Karpas-422 (cell line): ENCODE measurements at regions not wholly inside any gene's neighbourhood (a gene's known extent, or its start where the extent isn't known, plus 50 kb on each side); places are given as distances from the start of the nearest gene placed in this dataset.

Experiments
- DNase-seq: peaks from one replicate; pipeline ENCODE4 v3.0.0-alpha.2; 2015
- H2AFZ ChIP-seq: fragments of 200-600 bp; sonication (generic); 2 replicates; pipeline ENCODE4 v1.6.1; 2014; ENCODE audit warnings: antibody characterized with exemption, low read length, mixed read lengths
- H3K27ac ChIP-seq: fragments of 200-600 bp; sonication (generic); 2 replicates; pipeline ENCODE4 v1.5.1; 2014; ENCODE audit warnings: mild to moderate bottlenecking, low read length, moderate library complexity
- H3K27me3 ChIP-seq: fragments of 200-600 bp; sonication (generic); 2 replicates; pipeline ENCODE4 v1.6.1; 2014; ENCODE audit warnings: low read length, mixed read lengths
- H3K36me3 ChIP-seq: fragments of 200-600 bp; sonication (generic); 2 replicates; pipeline ENCODE4 v1.6.1; 2014; ENCODE audit warnings: low read length, mixed read lengths; ENCODE audit not compliant: insufficient read depth
- H3K4me1 ChIP-seq: fragments of 200-600 bp; sonication (generic); 2 replicates; pipeline ENCODE4 v1.6.1; 2014; ENCODE audit warnings: mild to moderate bottlenecking, low read length, mixed read lengths
- H3K4me2 ChIP-seq: fragments of 200-600 bp; sonication (generic); 2 replicates; pipeline ENCODE4 v1.6.1; 2014; ENCODE audit warnings: low read length, low read depth, mild to moderate bottlenecking; ENCODE audit not compliant: poor library complexity, severe bottlenecking
- H3K4me3 ChIP-seq: fragments of 200-600 bp; sonication (generic); 2 replicates; pipeline ENCODE4 v1.5.1; 2014; ENCODE audit warnings: mild to moderate bottlenecking, antibody characterized with exemption, low read length, mixed read lengths
- H3K79me2 ChIP-seq: fragments of 200-600 bp; sonication (generic); 2 replicates; pipeline ENCODE4 v1.6.1; 2014; ENCODE audit warnings: mild to moderate bottlenecking, low read length, mixed read lengths
- H3K9ac ChIP-seq: fragments of 200-600 bp; sonication (generic); 2 replicates; pipeline ENCODE4 v1.6.0; 2014; ENCODE audit warnings: low read length
- H3K9me2 ChIP-seq: fragments of 200-600 bp; sonication (generic), shearing (Covaris generic); replicated peaks from 2 replicates; pipeline ENCODE4 v1.6.0; 2014; ENCODE audit warnings: mild to moderate bottlenecking, low read length, moderate library complexity; ENCODE audit not compliant: insufficient read depth
- H3K9me3 ChIP-seq: fragments of 300-700, 200-600 bp; sonication (generic); 2 replicates; pipeline ENCODE4 v1.6.1; 2014; ENCODE audit warnings: low read length, mixed read lengths
- H4K20me1 ChIP-seq: fragments of 200-600 bp; sonication (generic); 2 replicates; pipeline ENCODE4 v1.6.1; 2014; ENCODE audit warnings: mild to moderate bottlenecking, antibody characterized with exemption, low read length, low read depth; ENCODE audit not compliant: insufficient read depth

DNA sequence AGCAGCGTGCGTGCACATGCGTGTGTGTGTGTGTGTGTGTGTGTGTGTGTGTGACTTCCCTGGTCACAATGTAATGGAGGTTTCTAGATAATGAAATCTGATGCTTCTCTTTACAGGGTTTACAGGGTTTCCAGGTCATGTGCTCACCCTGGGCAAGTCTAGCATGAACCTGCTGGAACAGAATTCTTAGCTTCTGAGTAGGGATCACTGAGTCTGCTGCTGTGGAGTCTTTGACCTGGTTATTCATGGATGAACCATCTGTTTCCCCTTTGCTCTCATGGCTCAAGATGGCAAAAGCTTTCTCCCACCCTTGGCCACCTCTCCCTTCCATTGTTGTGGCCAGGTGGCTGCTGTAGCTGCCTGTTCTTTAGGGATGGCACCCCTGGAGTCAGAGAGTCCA, 111.6 kb upstream of the SHB start:
- H3K9me2 ChIP-seq, result no peaks in the 10 kb centered on the region
- H3K4me3 ChIP-seq, result no peak overlapping the region
- H2AFZ ChIP-seq, result no peak overlapping the region
- H3K27ac ChIP-seq, result no peak overlapping the region
- DNase-seq, result no peak
- peaks cover 43% of the 10 kb centered on the region for H3K4me1 ChIP-seq
- H3K9ac ChIP-seq, result no peak overlapping the region; the same call in 1 of the 2 replicates
- no peaks in the 10 kb centered on the region for H3K27me3 ChIP-seq
- H3K9me3 ChIP-seq, result no peaks in the 10 kb centered on the region
- H3K79me2 ChIP-seq, result no peaks in the 10 kb centered on the region
- H3K4me2 ChIP-seq, result no peak overlapping the region
- H3K36me3 ChIP-seq, result no peaks in the 10 kb centered on the region
- H4K20me1 ChIP-seq, result no peaks in the 10 kb centered on the region

DNA sequence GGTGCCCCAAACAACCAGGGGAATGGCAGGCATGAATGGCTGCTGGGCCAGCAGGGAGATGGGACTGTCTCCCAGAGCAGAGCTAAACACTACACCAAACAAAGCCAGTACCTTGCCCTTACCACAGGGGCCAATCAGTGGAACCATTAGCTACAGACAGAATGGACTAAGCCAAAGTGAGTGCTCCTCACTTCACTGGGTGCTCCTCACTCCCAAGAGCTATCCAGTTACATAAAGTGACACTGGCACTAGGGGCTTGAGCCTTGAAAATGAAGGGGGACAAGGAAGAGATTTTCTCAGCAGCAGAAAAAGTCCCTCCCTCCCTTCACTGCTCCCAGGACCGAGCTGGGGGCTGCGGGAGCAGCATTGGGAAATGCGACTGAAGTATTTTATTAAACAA, 110.9 kb upstream of the SHB start:
- H3K27ac ChIP-seq, result no peak overlapping the region
- H3K4me1 ChIP-seq, result peaks cover 43% of the 10 kb centered on the region
- no peak overlapping the region for H3K4me3 ChIP-seq
- no peak overlapping the region for H3K4me2 ChIP-seq
- H3K36me3 ChIP-seq, result no peaks in the 10 kb centered on the region
- H3K27me3 ChIP-seq, result no peaks in the 10 kb centered on the region
- H3K9me2 ChIP-seq, result no peaks in the 10 kb centered on the region
- DNase-seq, result no peak
- H2AFZ ChIP-seq, result no peak overlapping the region
- H3K9ac ChIP-seq, result no peak overlapping the region
- H4K20me1 ChIP-seq, result no peaks in the 10 kb centered on the region
- no peaks in the 10 kb centered on the region for H3K9me3 ChIP-seq
- H3K79me2 ChIP-seq, result no peaks in the 10 kb centered on the region

DNA sequence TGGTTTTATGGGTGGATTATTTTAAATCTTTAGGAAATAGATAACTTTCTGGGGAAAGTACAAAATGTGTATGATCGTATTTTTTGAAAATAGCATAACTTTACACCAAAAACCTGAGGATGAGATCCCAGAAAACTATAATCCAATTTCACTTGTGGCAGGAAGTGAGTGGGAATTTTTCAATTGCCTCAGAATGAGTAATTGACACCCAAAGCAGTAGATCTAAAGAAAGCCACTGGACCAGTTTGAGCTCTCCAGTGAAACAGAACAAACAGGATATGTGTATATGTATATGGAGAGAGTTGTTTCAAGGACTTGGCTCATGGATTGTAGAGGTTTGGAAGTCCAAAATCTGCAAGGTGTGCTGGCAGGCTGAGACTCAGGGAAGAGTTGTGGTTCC, 109.2 kb upstream of the SHB start:
- H3K27ac ChIP-seq, result no peak overlapping the region
- no peak overlapping the region for H3K9ac ChIP-seq
- H3K79me2 ChIP-seq, result no peaks in the 10 kb centered on the region
- no peaks in the 10 kb centered on the region for H3K27me3 ChIP-seq
- H3K9me2 ChIP-seq, result no peaks in the 10 kb centered on the region
- H4K20me1 ChIP-seq, result no peaks in the 10 kb centered on the region
- peaks cover 29% of the 10 kb centered on the region for H3K4me1 ChIP-seq
- no peak overlapping the region for H2AFZ ChIP-seq
- no peak overlapping the region for H3K4me2 ChIP-seq
- no peak overlapping the region for H3K4me3 ChIP-seq
- DNase-seq, result no peak
- no peaks in the 10 kb centered on the region for H3K36me3 ChIP-seq
- no peaks in the 10 kb centered on the region for H3K9me3 ChIP-seq

DNA sequence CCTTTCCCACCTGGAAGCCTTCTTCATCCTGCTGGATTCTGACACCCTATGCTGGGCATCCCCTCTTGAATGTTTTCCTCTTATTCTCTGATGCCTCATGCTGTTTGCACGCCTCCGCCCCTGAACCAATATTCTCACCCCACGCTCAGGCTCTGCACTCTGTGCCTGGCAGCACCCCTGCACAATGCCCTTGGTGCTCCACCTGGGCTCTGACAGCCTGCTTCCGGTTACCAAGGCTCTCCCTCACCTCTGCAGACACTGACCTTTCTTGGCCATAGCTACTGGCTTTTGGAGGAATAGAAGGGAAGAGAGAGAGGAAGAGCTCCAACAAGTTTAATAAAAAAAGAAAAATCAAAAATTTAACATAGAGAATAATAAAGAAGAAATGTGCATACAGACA, 108.7 kb upstream of the SHB start:
- no peaks in the 10 kb centered on the region for H3K27me3 ChIP-seq
- no peaks in the 10 kb centered on the region for H3K79me2 ChIP-seq
- no peaks in the 10 kb centered on the region for H3K36me3 ChIP-seq
- peaks cover 23% of the 10 kb centered on the region for H3K4me1 ChIP-seq
- H3K4me2 ChIP-seq, result no peak overlapping the region
- no peaks in the 10 kb centered on the region for H3K9me3 ChIP-seq
- no peaks in the 10 kb centered on the region for H4K20me1 ChIP-seq
- no peak overlapping the region for H3K4me3 ChIP-seq
- H3K27ac ChIP-seq, result no peak overlapping the region
- no peaks in the 10 kb centered on the region for H3K9me2 ChIP-seq
- H2AFZ ChIP-seq, result no peak overlapping the region
- no peak for DNase-seq
- H3K9ac ChIP-seq, result no peak overlapping the region

DNA sequence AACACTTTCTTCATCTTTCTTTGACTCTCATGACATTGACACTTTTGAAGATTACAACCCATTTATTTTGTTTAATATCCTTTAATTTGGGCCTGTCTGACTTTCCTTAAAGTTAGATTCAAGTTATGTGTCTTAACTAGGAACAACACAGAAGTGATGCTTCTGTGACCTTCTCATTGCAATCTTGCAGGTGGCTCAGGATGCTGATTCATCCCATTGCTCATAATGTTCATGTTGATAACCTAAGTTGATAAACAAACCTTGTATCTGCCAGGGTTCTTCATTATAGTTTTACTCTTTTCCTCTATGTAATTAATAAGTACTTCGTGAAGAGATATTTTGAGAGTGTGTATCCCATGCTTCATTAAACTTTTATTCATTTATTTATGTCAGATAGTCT, 107.2 kb upstream of the SHB start:
- H3K4me3 ChIP-seq, result no peak overlapping the region
- DNase-seq, result no peak
- H3K36me3 ChIP-seq, result no peaks in the 10 kb centered on the region
- no peaks in the 10 kb centered on the region for H4K20me1 ChIP-seq
- H3K9me2 ChIP-seq, result no peaks in the 10 kb centered on the region
- H3K79me2 ChIP-seq, result no peaks in the 10 kb centered on the region
- H2AFZ ChIP-seq, result no peak overlapping the region
- no peak overlapping the region for H3K4me2 ChIP-seq
- H3K27ac ChIP-seq, result no peak overlapping the region
- no peak overlapping the region for H3K9ac ChIP-seq
- peaks cover 9% of the 10 kb centered on the region for H3K4me1 ChIP-seq
- no peaks in the 10 kb centered on the region; the same call in 1 of the 2 replicates for H3K27me3 ChIP-seq
- H3K9me3 ChIP-seq, result no peaks in the 10 kb centered on the region

DNA sequence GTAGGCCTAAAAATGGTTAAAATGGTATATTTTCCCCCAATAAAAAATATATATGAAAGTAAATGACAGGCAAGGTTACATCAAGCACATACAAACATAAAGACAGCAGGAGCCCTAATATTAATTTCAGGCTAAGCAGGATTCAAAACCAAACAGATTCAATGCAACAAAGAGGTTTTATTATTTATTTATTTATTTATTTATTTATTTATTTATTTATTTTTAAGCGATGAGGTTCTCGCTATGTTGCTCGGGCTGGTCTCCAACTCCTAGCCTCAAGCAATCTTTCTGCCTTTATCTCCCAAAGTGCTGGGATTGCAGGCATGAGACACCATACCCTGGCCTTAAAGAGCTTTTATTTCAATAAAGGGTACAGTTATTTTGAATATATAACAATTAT, 106.4 kb upstream of the SHB start:
- no peak for DNase-seq
- Histone ChIP-seq H3K4me1 (peaks cover under 1% of the 10 kb centered on the region; the same call in 1 of the 2 replicates), H3K4me3 (no peak overlapping the region), H3K4me2 (no peak overlapping the region), H3K27me3 (no peaks in the 10 kb centered on the region; the same call in 1 of the 2 replicates), H4K20me1 (no peaks in the 10 kb centered on the region), H2AFZ (no peak overlapping the region), H3K9me2 (no peaks in the 10 kb centered on the region), H3K79me2 (no peaks in the 10 kb centered on the region), H3K36me3 (no peaks in the 10 kb centered on the region), H3K9ac (no peak overlapping the region), H3K9me3 (no peaks in the 10 kb centered on the region), H3K27ac (no peak overlapping the region)

DNA sequence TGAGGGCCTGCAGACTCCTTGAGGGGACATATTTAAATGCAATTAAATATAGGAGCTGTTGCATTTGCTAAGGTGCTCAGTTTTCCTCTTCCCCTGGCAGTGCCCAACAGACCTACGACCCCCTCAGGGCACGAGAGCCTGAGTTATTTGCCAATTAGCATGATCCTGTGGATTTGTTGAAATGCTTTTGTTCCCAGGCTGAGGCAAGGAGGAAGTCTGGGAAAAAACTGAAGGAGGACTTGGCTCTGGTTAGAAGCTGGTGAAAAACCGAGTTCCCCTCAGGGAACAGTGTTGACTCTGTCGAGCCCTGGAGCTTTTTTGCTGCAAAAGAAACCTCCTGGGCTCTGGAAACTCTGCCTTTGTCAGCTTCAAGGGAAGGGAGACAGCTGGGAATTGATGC, 103.6 kb upstream of the SHB start:
- Histone ChIP-seq H3K9me3 (0 out of 2 replicates have a peak, but pooled peaks cover 2% of the 10 kb centered on the region), H3K27ac (no peak overlapping the region), H3K27me3 (no peaks in the 10 kb centered on the region; the same call in 1 of the 2 replicates), H4K20me1 (no peaks in the 10 kb centered on the region), H3K4me3 (no peak overlapping the region), H3K36me3 (no peaks in the 10 kb centered on the region), H3K79me2 (no peaks in the 10 kb centered on the region), H2AFZ (no peak overlapping the region), H3K4me1 (no peaks in the 10 kb centered on the region), H3K9ac (no peak overlapping the region), H3K4me2 (no peak overlapping the region), H3K9me2 (no peaks in the 10 kb centered on the region)
- no peak for DNase-seq

DNA sequence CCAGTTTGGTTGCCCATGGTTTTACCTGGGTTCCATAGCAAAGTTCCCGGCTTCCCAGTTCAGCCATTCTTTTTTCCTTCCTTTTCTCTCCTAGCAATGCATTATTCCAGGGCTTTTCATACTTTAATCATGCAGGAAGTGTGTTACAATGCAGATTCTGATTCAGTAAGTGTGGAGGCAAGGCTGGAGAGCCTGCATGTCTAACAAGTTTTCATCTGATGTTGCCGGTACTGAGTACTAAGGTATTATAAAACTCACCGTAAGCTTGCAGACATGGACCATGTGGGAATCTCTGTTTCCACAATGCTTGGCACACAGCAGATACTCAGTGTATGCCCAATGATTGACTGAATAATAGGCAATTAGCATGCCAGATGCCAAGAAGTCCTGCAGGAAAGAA, 102.9 kb upstream of the SHB start:
- Histone ChIP-seq H3K9me2 (no peaks in the 10 kb centered on the region), H3K27ac (no peak overlapping the region), H3K79me2 (no peaks in the 10 kb centered on the region), H3K4me3 (no peak overlapping the region), H3K9ac (no peak overlapping the region), H3K4me2 (no peak overlapping the region), H3K36me3 (no peaks in the 10 kb centered on the region), H3K4me1 (no peaks in the 10 kb centered on the region), H2AFZ (no peak overlapping the region), H4K20me1 (no peaks in the 10 kb centered on the region), H3K27me3 (no peaks in the 10 kb centered on the region; the same call in 1 of the 2 replicates), H3K9me3 (0 out of 2 replicates have a peak, but pooled peaks cover 2% of the 10 kb centered on the region)
- no peak for DNase-seq

DNA sequence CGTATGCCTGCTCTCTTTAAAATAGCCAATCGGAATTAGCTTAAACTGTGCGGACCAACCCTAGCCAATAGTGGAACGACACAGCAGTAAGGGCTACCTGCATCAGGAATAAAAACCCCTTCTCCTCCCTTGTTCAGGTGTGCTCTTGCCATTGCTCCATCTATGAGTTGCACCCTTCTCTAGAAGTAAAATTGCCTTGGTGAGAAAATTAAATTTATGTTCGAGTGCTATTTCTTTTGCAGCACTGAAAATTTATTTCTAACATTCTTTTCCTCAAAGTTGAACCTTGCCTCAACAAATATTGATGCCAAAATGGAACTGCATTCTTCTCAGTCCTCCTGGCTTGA, 102.5 kb upstream of the SHB start:
- Histone ChIP-seq H3K27ac (no peak overlapping the region), H3K9me3 (0 out of 2 replicates have a peak, but pooled peaks cover 2% of the 10 kb centered on the region), H3K4me2 (no peak overlapping the region), H3K4me1 (no peaks in the 10 kb centered on the region), H3K79me2 (no peaks in the 10 kb centered on the region), H3K27me3 (no peaks in the 10 kb centered on the region; the same call in 1 of the 2 replicates), H3K9ac (no peak overlapping the region), H3K9me2 (no peaks in the 10 kb centered on the region), H3K36me3 (no peaks in the 10 kb centered on the region), H2AFZ (no peak overlapping the region), H4K20me1 (no peaks in the 10 kb centered on the region), H3K4me3 (no peak overlapping the region)
- no peak for DNase-seq
